ENCODE measurements at regions not wholly inside any gene's neighbourhood (a gene's known extent, or its start where the extent isn't known, plus 50 kb on each side); places are given as distances from the start of the nearest gene placed in this dataset.

- DNase-seq, result no peak
- intact Hi-C loops (cut with micrococcal nuclease; ENCODE audit: unreplicated experiment), result no loop called here
- CTCF ChIA-PET, result no interaction called here
- Histone ChIP-seq H3K4me3 (no peak overlapping the region), H3K79me2 (ENCODE audit: low read depth) (no peaks in the 10 kb centered on the region), H4K20me1 (ENCODE audit: insufficient read depth) (no peaks in the 10 kb centered on the region), H2AFZ (no peak overlapping the region), H3K4me1 (replicated peaks; ENCODE audit: insufficient read depth) (no peaks in the 10 kb centered on the region), H3K4me2 (no peak overlapping the region), H3K36me3 (ENCODE audit: low read depth) (no peaks in the 10 kb centered on the region), H3K27me3 (ENCODE audit: insufficient read depth, low read depth) (no peaks in the 10 kb centered on the region), H3K9me3 (ENCODE audit: insufficient read depth, low read depth) (no peaks in the 10 kb centered on the region), H3K27ac (no peak overlapping the region), H3F3A (ENCODE audit: insufficient read depth, low read depth) (no peaks in the 10 kb centered on the region), H3K9me2 (ENCODE audit: insufficient read depth) (no peaks in the 10 kb centered on the region)
- POLR2A ChIA-PET (ENCODE audit: unreplicated experiment), result no interaction called here
- no peak for TF ChIP-seq CTCF (conservative IDR thresholded peaks at IDR 0.05)
- no peak for TF ChIP-seq EZH2 (IDR thresholded peaks at IDR 0.05; ENCODE audit: low read depth)
- BruUV-seq (replicated peaks), result no TSS peak
These were observed 87.5 kb upstream of the PTPRD start for GRCh38 chr9:10700291-10700690.

GRCh38 chr9:10700915-10701314 is 88.1 kb upstream of the PTPRD start:
- no peaks in the 10 kb centered on the region for H3K9me3 ChIP-seq (ENCODE audit: insufficient read depth, low read depth)
- CTCF ChIA-PET, result no interaction called here
- no peaks in the 10 kb centered on the region for H3F3A ChIP-seq (ENCODE audit: insufficient read depth, low read depth)
- no peak overlapping the region for H3K27ac ChIP-seq
- H2AFZ ChIP-seq, result no peak overlapping the region
- no peaks in the 10 kb centered on the region for H3K9me2 ChIP-seq (ENCODE audit: insufficient read depth)
- no TSS peak for BruUV-seq (replicated peaks)
- no peaks in the 10 kb centered on the region for H4K20me1 ChIP-seq (ENCODE audit: insufficient read depth)
- POLR2A ChIA-PET (ENCODE audit: unreplicated experiment), result no interaction called here
- H3K4me3 ChIP-seq, result no peak overlapping the region
- intact Hi-C loops (cut with micrococcal nuclease; ENCODE audit: unreplicated experiment), result no loop called here
- H3K4me2 ChIP-seq, result no peak overlapping the region
- TF ChIP-seq EZH2 (IDR thresholded peaks at IDR 0.05; ENCODE audit: low read depth), result no peak
- H3K4me1 ChIP-seq (replicated peaks; ENCODE audit: insufficient read depth), result no peaks in the 10 kb centered on the region
- H3K36me3 ChIP-seq (ENCODE audit: low read depth), result no peaks in the 10 kb centered on the region
- no peak for DNase-seq
- no peaks in the 10 kb centered on the region for H3K27me3 ChIP-seq (ENCODE audit: insufficient read depth, low read depth)
- no peaks in the 10 kb centered on the region for H3K79me2 ChIP-seq (ENCODE audit: low read depth)

- no peaks in the 10 kb centered on the region for H4K20me1 ChIP-seq (ENCODE audit: insufficient read depth)
- H3K4me1 ChIP-seq (replicated peaks; ENCODE audit: insufficient read depth), result no peaks in the 10 kb centered on the region
- ChIA-PET CTCF (no interaction called here), POLR2A (ENCODE audit: unreplicated experiment) (no interaction called here)
- H3K27me3 ChIP-seq (ENCODE audit: insufficient read depth, low read depth), result no peaks in the 10 kb centered on the region
- BruUV-seq (replicated peaks), result no TSS peak
- no peaks in the 10 kb centered on the region for H3K9me2 ChIP-seq (ENCODE audit: insufficient read depth)
- H3K4me3 ChIP-seq, result no peak overlapping the region
- H2AFZ ChIP-seq, result no peak overlapping the region
- no peak for TF ChIP-seq CTCF (conservative IDR thresholded peaks at IDR 0.05)
- no peak for TF ChIP-seq EZH2 (IDR thresholded peaks at IDR 0.05; ENCODE audit: low read depth)
- no peak overlapping the region for H3K27ac ChIP-seq
- no peaks in the 10 kb centered on the region for H3K79me2 ChIP-seq (ENCODE audit: low read depth)
- intact Hi-C loops (cut with micrococcal nuclease; ENCODE audit: unreplicated experiment), result no loop called here
- H3K4me2 ChIP-seq, result no peak overlapping the region
- H3K36me3 ChIP-seq (ENCODE audit: low read depth), result no peaks in the 10 kb centered on the region
- no peaks in the 10 kb centered on the region for H3F3A ChIP-seq (ENCODE audit: insufficient read depth, low read depth)
- no peak for DNase-seq
- H3K9me3 ChIP-seq (ENCODE audit: insufficient read depth, low read depth), result no peaks in the 10 kb centered on the region
These were observed 89.1 kb upstream of the PTPRD start for GRCh38 chr9:10701906-10702305.

GRCh38 chr9:10703139-10703538 is 90.3 kb upstream of the PTPRD start:
- CTCF ChIA-PET, result no interaction called here
- H3K27me3 ChIP-seq (ENCODE audit: insufficient read depth, low read depth), result no peaks in the 10 kb centered on the region
- H3K9me2 ChIP-seq (ENCODE audit: insufficient read depth), result no peaks in the 10 kb centered on the region
- no peaks in the 10 kb centered on the region for H3K79me2 ChIP-seq (ENCODE audit: low read depth)
- DNase-seq, result no peak
- no peaks in the 10 kb centered on the region for H3K36me3 ChIP-seq (ENCODE audit: low read depth)
- no peak overlapping the region for H3K4me3 ChIP-seq
- H3F3A ChIP-seq (ENCODE audit: insufficient read depth, low read depth), result no peaks in the 10 kb centered on the region
- no peak overlapping the region for H3K4me2 ChIP-seq
- POLR2A ChIA-PET (ENCODE audit: unreplicated experiment), result no interaction called here
- no peak for TF ChIP-seq EZH2 (IDR thresholded peaks at IDR 0.05; ENCODE audit: low read depth)
- TF ChIP-seq CTCF (conservative IDR thresholded peaks at IDR 0.05), result no peak
- intact Hi-C loops (cut with micrococcal nuclease; ENCODE audit: unreplicated experiment), result no loop called here
- H2AFZ ChIP-seq, result no peak overlapping the region
- no peaks in the 10 kb centered on the region for H3K4me1 ChIP-seq (replicated peaks; ENCODE audit: insufficient read depth)
- no TSS peak for BruUV-seq (replicated peaks)
- H3K27ac ChIP-seq, result no peak overlapping the region
- H4K20me1 ChIP-seq (ENCODE audit: insufficient read depth), result no peaks in the 10 kb centered on the region
- H3K9me3 ChIP-seq (ENCODE audit: insufficient read depth, low read depth), result no peaks in the 10 kb centered on the region

All from PC-9 (cell line).